ENCODE measurements at regions not wholly inside any gene's neighbourhood (a gene's known extent, or its start where the extent isn't known, plus 50 kb on each side); places are given as distances from the start of the nearest gene placed in this dataset.
A peak's percentile ranks its signal among the peaks of the same experiment; 100 is the strongest.
"Not testable (repeated sequence)": the region's sequence is repeated elsewhere in the genome, so short reads cannot be mapped to it uniquely, and the experiment has no call there.

- H2BK120ac ChIP-seq (ENCODE audit: low read depth, low read length, poor library complexity, severe bottlenecking); H3K9me3 Mint-ChIP-seq; H3K4ac ChIP-seq (ENCODE audit: low read depth, low read length); H3K4me1 Mint-ChIP-seq; H3K27me3 ChIP-seq (ENCODE audit: insufficient read depth, low read length); H2AFZ ChIP-seq (ENCODE audit: low read length); H3K27ac ChIP-seq (ENCODE audit: insufficient read length, low read depth, low read length); H3K79me1 ChIP-seq (ENCODE audit: insufficient read depth, low read depth, low read length, poor library complexity, severe bottlenecking); H2BK12ac ChIP-seq (ENCODE audit: insufficient read length, low read depth, low read length); H3K27me3 Mint-ChIP-seq (ENCODE audit: low read depth); H3K4me3 Mint-ChIP-seq; H3K79me2 ChIP-seq (ENCODE audit: insufficient read depth, low read length); H2BK20ac ChIP-seq (ENCODE audit: low read depth, low read length, poor library complexity, severe bottlenecking); H2AK5ac ChIP-seq (ENCODE audit: insufficient read length, low read length); H3T11ph ChIP-seq (ENCODE audit: low read length); H4K8ac ChIP-seq (replicated peaks; ENCODE audit: insufficient read length, low read depth, low read length); H3K9me3 ChIP-seq (ENCODE audit: control insufficient read depth, low read depth, low read length); H3K23me2 ChIP-seq (ENCODE audit: insufficient read length, low read depth, low read length, poor library complexity, severe bottlenecking); H3K4me1 ChIP-seq (ENCODE audit: insufficient read depth, low read length); H3K9ac ChIP-seq (ENCODE audit: extremely low read depth, insufficient read length, low read length); H2BK5ac ChIP-seq (ENCODE audit: insufficient read length, low read length); H4K20me1 ChIP-seq (ENCODE audit: control insufficient read depth, insufficient read depth, insufficient read length); H3K56ac ChIP-seq (ENCODE audit: insufficient read length, low read depth, low read length); H3K14ac ChIP-seq (ENCODE audit: insufficient read depth, low read length); H3K18ac ChIP-seq (ENCODE audit: insufficient read length, low read depth, low read length); H2BK15ac ChIP-seq (ENCODE audit: low read depth, low read length); H3K23ac ChIP-seq (ENCODE audit: insufficient read length, low read depth, low read length); DNase-seq; H4K5ac ChIP-seq (ENCODE audit: insufficient read length, low read depth, low read length); H4K91ac ChIP-seq (ENCODE audit: insufficient read length, low read depth, low read length); H3K4me2 ChIP-seq (ENCODE audit: insufficient read depth, insufficient read length, low read length): not testable (repeated sequence)
- Mint-ChIP-seq H3K36me3 (ENCODE audit: insufficient read depth in 1 of 3, low read depth in 3 of 3) (peaks cover 0 to 19% (median 11%) of the 10 kb centered on the region in 3 experiments; a peak in 4 of 7 replicates), H3K27ac (peak overlapping the region in 2 of 3 experiments; percentile 15 to 55; a peak in 2 of 7 replicates)
- no CpG with 5 or more reads among the region's 7 CpGs for WGBS (ENCODE audit: extremely low coverage, insufficient read length, low lambda C conversion rate)
Observed at GRCh38 chr12:9413862-9414261, 193.9 kb downstream of the KLRB1 start.

GRCh38 chr12:9412459-9412858 lies 195.3 kb downstream of the KLRB1 start:
- H3K23me2 ChIP-seq (ENCODE audit: insufficient read length, low read depth, low read length, poor library complexity, severe bottlenecking); H2BK120ac ChIP-seq (ENCODE audit: low read depth, low read length, poor library complexity, severe bottlenecking); H4K20me1 ChIP-seq (ENCODE audit: control insufficient read depth, insufficient read depth, insufficient read length); H3K4me2 ChIP-seq (ENCODE audit: insufficient read depth, insufficient read length, low read length); H3K27ac ChIP-seq (ENCODE audit: insufficient read length, low read depth, low read length); H3K79me1 ChIP-seq (ENCODE audit: insufficient read depth, low read depth, low read length, poor library complexity, severe bottlenecking); H3K4me1 ChIP-seq (ENCODE audit: insufficient read depth, low read length); DNase-seq; H3K27me3 ChIP-seq (ENCODE audit: insufficient read depth, low read length); H4K8ac ChIP-seq (replicated peaks; ENCODE audit: insufficient read length, low read depth, low read length); H3K9ac ChIP-seq (ENCODE audit: extremely low read depth, insufficient read length, low read length); H3K18ac ChIP-seq (ENCODE audit: insufficient read length, low read depth, low read length); H3K4me3 Mint-ChIP-seq; H3K4me1 Mint-ChIP-seq; H2BK15ac ChIP-seq (ENCODE audit: low read depth, low read length); H3K79me2 ChIP-seq (ENCODE audit: insufficient read depth, low read length); H3K56ac ChIP-seq (ENCODE audit: insufficient read length, low read depth, low read length); H3K4ac ChIP-seq (ENCODE audit: low read depth, low read length); H3K9me3 Mint-ChIP-seq; H3K27me3 Mint-ChIP-seq (ENCODE audit: low read depth); H3T11ph ChIP-seq (ENCODE audit: low read length); H2BK5ac ChIP-seq (ENCODE audit: insufficient read length, low read length); H3K23ac ChIP-seq (ENCODE audit: insufficient read length, low read depth, low read length); H2BK20ac ChIP-seq (ENCODE audit: low read depth, low read length, poor library complexity, severe bottlenecking); H4K91ac ChIP-seq (ENCODE audit: insufficient read length, low read depth, low read length); H2AFZ ChIP-seq (ENCODE audit: low read length); H3K14ac ChIP-seq (ENCODE audit: insufficient read depth, low read length); H2BK12ac ChIP-seq (ENCODE audit: insufficient read length, low read depth, low read length); H2AK5ac ChIP-seq (ENCODE audit: insufficient read length, low read length); H3K9me3 ChIP-seq (ENCODE audit: control insufficient read depth, low read depth, low read length); H4K5ac ChIP-seq (ENCODE audit: insufficient read length, low read depth, low read length): not testable (repeated sequence)
- Mint-ChIP-seq H3K27ac (peak overlapping the region in 2 of 3 experiments; percentile 46 to 69; a peak in 2 of 7 replicates), H3K36me3 (ENCODE audit: insufficient read depth in 1 of 3, low read depth in 3 of 3) (peaks cover 0 to 19% (median 11%) of the 10 kb centered on the region in 3 experiments; a peak in 4 of 7 replicates)
- no CpG with 5 or more reads among the region's 3 CpGs for WGBS (ENCODE audit: extremely low coverage, insufficient read length, low lambda C conversion rate)

Measured in H9 (cell line).